C1 segment of cervical spinal cord (tissue), 14 donors: ENCODE measurements at regions not wholly inside any gene's neighbourhood (a gene's known extent, or its start where the extent isn't known, plus 50 kb on each side); places are given as distances from the start of the nearest gene placed in this dataset.
A peak's percentile ranks its signal among the peaks of the same experiment; 100 is the strongest.
"Not testable (repeated sequence)": the region's sequence is repeated elsewhere in the genome, so short reads cannot be mapped to it uniquely, and the experiment has no call there.

Experiments used
- DNase-seq, 14 donors: peaks; one replicate each; lab custom pipeline; 2025; lab: John Stamatoyannopoulos, UW

DNA sequence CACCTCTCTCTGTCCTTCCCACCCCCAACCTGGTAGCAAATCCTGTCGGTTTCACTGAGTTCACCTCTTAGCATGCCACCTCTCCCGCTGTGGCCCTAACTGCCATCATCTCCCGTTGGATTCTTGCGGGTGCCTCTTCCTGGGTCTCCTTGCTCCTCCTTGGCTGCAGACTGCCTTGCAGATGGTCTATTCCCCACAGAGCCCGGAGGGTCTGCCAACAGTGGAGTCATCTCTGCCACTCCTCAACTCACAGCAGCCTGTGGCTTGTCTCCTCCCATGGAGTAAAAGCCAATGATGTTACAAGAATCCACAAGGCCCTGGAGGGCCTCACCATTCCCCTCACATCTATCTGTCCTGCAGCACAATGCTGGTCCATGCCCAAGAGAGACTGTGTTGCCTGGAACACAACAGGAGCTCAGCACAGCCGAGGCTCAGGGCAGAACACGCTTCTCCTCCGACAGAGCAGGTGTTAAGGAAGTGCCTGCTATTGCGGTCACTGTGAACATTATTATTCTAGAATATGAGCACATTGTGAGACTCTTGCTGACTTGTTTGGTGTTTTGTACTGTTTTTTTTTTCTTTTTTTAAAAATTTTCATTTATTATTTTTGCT, 241.8 kb upstream of the SULF2 start:
- DNase-seq, result no peak

- no peak for DNase-seq
Observed at GRCh38 chr20:48025661-48026060, 240.4 kb upstream of the SULF2 start.

DNA sequence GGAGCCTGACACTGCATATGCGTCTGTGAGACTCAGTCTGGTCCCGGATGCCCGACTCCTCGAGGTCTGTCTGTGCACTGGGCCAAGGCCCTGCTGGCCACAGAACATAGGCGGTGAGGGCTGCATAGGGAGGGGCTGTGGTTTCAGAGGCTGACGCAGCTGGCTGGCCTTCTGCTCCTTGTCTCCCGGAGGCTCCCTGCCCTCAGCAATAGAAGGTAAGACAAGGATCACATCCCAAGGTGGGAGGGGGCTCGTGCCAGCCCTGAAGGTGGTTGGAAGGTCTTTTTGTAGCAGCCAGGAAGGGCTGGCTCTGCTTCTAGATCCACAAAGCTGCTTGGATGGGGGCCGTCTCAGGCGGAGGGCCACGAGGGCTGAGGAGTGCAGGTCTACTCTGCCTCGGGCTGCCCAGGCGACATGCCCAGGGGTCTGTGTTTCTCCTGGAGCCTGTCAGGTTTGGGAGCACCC, 239.8 kb upstream of the SULF2 start:
- DNase-seq, result peak in 4 of 14 donors; percentile 4 to 34 (median 22)

- DNase-seq, result no peak
Observed at GRCh38 chr20:48024539-48024938, 239.3 kb upstream of the SULF2 start.

DNA sequence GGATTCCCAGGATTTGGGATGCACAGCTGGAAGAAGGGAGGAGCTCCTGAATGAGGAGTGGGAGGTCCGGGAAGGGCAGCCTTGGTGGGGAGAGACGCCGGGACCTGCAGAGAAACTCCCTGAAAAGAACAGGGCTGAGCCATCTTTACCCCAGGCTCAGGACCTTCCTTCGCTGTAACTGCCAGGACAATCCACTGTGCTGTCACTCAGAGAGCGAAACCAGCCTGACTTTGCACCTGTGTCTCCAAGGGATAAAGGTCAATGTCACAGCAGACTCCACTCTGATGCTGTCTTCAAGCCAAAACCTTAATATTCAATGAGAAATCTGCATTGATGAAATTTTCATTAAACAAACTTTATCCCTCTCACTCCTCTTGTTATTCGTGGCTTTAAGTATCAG, 235.4 kb upstream of the SULF2 start:
- not testable (repeated sequence) for DNase-seq

DNA sequence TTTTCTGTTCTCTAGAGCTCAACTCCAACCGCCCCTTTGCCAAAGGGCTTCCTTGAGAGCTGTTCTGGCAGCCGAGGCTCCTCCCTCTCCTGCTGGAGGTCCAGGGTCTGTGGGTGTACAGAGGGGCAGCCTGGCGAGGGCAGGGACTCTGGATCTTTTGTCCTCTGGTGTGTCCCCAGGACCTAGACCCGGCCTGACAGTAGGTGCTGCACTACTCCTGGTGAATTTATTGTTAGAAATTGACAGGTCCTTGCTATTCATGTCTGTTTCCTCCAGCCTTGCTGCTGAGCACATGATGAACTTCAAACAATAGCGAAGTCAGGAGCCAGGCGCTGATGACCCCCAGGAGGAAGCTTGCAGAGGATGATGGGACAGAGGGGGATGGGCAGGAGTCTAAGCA, 234.7 kb upstream of the SULF2 start:
- DNase-seq, result no peak

DNA sequence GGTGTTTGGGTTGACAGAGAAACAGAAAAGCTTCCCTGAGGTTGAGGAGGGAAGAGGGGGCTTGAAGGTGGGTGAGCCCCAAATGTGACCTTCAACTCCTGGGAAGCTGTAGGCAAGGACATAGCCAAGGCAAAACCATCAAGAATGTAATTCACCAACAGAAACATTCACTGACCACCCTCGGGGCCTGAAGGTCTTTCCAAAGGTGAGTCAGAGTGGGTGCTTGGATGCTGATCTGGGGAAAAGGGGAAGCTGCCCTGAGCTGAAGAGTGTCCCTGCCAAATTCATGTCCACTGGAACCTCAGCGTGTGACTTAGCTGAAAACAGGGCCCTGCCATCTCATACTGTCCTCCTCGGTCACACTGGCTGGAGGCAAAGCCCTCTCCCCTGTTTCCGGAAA, 234.2 kb upstream of the SULF2 start:
- DNase-seq, result no peak

- not testable (repeated sequence) for DNase-seq
Observed at GRCh38 chr20:48018851-48019250, 233.6 kb upstream of the SULF2 start.

DNA sequence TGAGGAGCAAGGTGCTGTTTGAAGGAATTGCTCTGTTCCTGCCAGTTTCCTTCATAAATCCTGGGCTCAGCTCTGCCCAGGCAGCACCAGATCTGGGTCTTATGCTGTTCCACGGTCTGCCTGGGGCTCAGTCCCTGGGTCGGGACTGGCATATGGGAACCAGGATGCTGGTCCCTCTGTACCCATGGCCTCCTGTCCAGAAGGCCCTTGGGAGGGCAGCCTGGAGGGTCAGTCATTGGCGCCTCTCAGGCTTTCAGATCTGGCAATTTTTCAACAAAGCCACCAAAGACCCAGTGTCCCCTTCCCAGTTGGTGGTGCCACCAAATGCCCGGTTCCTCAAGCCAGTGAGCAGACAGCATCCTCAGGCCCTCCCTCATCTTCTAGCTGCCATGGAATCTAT, 232.7 kb upstream of the SULF2 start:
- DNase-seq, result no peak

- DNase-seq, result no peak
Observed at GRCh38 chr20:48017509-48017908, 232.2 kb upstream of the SULF2 start.

DNA sequence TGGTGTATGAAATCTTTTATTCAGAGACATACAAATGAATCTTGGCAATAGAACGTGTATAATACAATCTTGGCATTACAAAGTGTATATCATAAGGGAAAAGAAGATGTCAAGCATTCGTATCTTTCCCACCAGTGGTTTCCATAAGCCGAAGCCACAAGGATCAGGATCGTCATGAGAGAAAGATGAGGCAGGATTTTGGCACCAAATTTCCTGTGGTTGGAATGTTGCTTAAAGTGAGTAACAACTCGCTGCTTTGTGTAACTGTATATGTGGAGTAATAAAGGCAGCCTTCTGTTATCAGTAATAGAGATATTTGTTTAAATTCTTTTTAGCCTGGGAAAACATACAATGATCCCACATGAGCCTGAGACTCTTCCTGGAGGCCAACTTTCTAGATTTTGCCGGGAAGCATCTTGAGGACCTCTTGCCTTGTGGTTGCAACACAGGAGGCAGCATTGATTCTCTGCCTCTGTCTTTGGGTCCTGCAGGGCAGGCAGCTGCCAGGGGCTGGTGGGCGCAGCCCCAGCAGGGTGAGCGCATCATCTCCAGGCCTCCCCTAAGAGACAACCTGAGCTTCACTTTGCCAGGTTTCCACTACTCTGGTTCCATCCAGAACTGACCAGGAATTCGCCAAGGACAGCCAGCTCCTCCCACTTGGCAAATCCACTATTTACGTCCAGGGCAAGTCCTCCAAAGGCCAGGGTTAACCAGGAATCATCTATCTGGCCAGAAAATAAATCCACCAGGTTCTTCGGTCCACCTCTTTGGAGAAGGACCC, 230.9 kb upstream of the SULF2 start:
- DNase-seq, result no peak

- no peak for DNase-seq
Observed at GRCh38 chr20:48015141-48015910, 230.0 kb upstream of the SULF2 start.

DNA sequence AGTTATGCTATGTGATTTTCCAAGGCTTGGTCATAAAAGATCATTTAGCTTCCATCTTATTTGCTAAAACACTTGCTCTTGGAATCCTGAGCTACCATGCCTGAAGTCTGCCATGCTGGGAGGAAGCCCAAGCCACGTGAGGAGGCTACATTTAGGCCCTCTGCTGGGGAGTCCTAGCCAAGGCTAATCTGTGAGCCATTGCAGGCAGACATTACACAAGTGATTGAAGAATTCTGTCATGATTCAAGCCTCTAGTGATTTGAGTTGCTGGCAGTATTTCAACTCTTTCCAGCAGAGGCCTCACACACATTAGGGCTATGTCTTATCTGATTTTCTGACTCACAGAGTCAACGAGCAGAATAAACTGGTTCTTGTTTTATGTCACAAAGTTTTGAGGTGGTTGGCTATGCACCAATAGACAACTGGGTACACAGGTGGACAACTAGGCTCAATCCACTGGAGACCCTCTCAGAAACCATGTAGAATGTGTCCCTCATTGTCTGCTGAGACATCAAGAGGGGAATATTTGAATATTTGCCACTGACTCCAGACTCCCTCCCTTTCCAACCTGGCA, 227.2 kb upstream of the SULF2 start:
- no peak for DNase-seq

GRCh38 chr20:48011025-48011424, 225.7 kb upstream of the SULF2 start:
- DNase-seq, result no peak

DNA sequence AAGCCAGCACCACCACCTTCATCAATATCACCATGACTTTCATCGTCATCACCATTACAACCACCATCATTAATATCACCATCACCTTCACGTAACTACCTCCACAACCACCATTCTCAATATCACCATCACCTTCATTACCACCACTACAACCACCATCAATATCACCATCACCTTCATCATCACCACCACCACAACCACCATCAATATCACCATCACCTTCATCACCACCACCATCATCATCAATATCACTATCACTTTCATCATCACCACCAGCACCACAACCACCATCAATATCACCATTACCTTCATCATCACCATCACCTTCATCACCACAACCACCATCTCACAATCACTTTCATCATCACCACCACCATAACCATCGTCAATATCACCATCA, 225.3 kb upstream of the SULF2 start:
- DNase-seq, result no peak

DNA sequence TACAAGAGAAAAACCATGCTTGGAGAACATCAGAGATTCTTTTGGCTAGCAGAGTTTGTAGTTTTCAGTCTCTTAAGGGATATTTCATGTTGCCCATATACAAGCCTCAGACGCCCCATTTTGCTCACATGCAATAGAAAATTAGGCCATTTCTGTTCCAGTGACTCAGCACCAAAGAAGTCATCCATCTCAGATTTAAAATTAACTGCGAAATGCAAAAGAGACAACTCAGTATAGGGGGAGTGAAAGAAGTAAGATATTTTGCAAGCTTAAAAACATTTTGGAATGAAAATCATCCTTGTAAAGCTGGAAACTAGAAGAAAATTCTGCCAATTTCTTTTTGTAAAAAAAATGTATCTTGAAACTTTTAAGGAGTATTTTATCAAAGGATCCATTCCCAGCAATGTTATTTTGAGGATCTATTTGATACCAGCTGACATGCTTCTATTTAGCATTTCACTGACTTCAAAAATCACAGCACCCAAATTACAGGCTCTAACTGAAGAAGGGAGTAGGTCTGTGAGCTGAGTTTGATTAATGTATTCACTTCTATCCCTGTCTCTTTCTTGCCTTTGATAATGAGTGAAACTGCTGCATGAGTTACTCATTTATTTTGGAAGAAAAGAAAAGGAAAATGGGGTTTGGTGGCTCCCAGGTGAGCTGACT, 223.7 kb upstream of the SULF2 start:
- DNase-seq, result no peak

GRCh38 chr20:48007351-48007750, 222.1 kb upstream of the SULF2 start:
- no peak for DNase-seq

DNA sequence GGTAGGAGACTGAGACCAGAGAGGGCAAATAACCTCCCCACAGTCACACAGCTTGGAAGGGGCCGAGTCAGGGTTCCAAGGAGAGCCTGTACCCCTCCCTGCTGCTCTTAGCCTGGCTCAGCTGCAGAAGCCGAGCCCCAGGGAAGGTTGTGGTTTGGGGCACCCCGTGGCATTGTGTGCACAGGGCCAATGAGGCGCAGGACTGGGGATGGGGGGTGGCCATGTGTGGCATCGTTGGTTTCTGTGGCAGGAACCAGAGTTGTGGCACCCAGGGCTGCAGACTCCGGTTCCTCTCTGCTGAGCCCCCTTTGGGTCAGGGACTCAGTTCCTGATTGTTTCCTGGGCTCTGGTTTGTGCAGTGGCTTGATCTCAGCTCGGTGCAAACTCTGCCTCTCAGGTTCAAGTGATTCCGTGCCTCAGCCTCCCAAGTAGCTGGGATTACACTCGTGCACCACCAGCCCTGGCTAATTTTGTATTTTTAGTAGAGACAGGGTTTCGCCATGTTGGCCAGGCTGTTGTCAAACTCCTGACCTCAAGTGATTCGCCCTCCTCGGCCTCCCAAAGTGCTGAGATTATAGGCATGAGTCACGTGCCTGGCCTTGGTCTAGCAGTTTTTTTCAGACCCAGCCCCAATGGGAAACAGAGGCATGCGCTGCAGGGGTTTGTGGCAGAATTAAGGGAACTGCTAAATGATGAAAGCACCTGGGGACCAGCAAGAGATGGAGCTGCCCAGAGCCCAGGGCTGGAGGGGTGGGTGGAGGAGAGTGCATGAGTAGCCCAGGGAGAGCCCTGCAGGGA, 221.0 kb upstream of the SULF2 start:
- DNase-seq, result no peak

- DNase-seq, result no peak
Observed at GRCh38 chr20:48003021-48003420, 217.7 kb upstream of the SULF2 start.

GRCh38 chr20:48002517-48002970, 217.3 kb upstream of the SULF2 start:
- no peak for DNase-seq

GRCh38 chr20:47999166-47999565, 213.9 kb upstream of the SULF2 start:
- DNase-seq, result no peak
